Tibial nerve (tissue), 4 donors: ENCODE measurements at regions not wholly inside any gene's neighbourhood (a gene's known extent, or its start where the extent isn't known, plus 50 kb on each side); places are given as distances from the start of the nearest gene placed in this dataset.

ENCODE experiments used
- DNase-seq, 2 donors: peaks; one replicate each; pipeline ENCODE4 v3.0.0-alpha.2; 2019; ENCODE audit warnings: low spot score in 2 of 2
- H3K27ac ChIP-seq, 4 donors: fragments of 200-600 bp; sonication (generic) in 3 of 4; one replicate each; pipeline ENCODE4 v1.5.1; 2017 to 2019; ENCODE audit warnings: mild to moderate bottlenecking in 1 of 4
- H3K27me3 ChIP-seq, 2 donors: fragments of 200-600 bp; sonication (generic) in 1 of 2; one replicate each; pipeline versions ENCODE4 v1.5.1 to v1.6.0; 2017 to 2019
- H3K36me3 ChIP-seq, 3 donors: fragments of 200-600 bp; sonication (generic); one replicate each; pipeline ENCODE4 v1.5.1; 2018 to 2019
- H3K4me1 ChIP-seq, 4 donors: fragments of 200-600 bp; sonication (generic) in 3 of 4; one replicate each; pipeline ENCODE4 v1.5.1; 2017 to 2019
- H3K4me3 ChIP-seq, 4 donors: fragments of 200-600 bp; sonication (generic) in 3 of 4; one replicate each; pipeline ENCODE4 v1.5.1; 2017 to 2019; ENCODE audit warnings: mild to moderate bottlenecking in 1 of 4, moderate library complexity in 1 of 4
- H3K9me3 ChIP-seq, 4 donors: fragments of 200-600 bp; sonication (generic) in 3 of 4; one replicate each; pipeline ENCODE4 v1.5.1; 2017 to 2019
- EP300 ChIP-seq, 2 donors: sonication (generic); formaldehyde crosslinking; IDR thresholded peaks; one replicate each; pipeline ENCODE4 v1.6.1; 2017; ENCODE audit warnings: antibody characterized with exemption in 2 of 2, mild to moderate bottlenecking in 1 of 2
- POLR2A ChIP-seq, 2 donors: fragments of 450-650 bp; IDR thresholded peaks; one replicate each; pipeline ENCODE4 v1.6.1; 2017; ENCODE audit warnings: antibody characterized with exemption in 2 of 2, mild to moderate bottlenecking in 2 of 2, moderate library complexity in 2 of 2
- WGBS, 2 donors: methylation state at CpG; one replicate each; pipeline ENCODE4 v1.1.5; 2018; 5-methylcytosine and 5-hydroxymethylcytosine counted together
- TF ChIP-seq, protein P1 (sequence below), 5 experiments: fragments of 200-600 bp in 3 of 5; fragments of 450-650 bp in 2 of 5; sonication (generic) in 3 of 5; IDR thresholded peaks; one replicate each; pipeline ENCODE4 v1.5.1; 2016 to 2019; ENCODE audit warnings: antibody characterized with exemption in 5 of 5, mild to moderate bottlenecking in 3 of 5, moderate library complexity in 2 of 5

GRCh38 chr2:173467751-173468150, 113.1 kb downstream of the CDCA7 start:
- H3K27ac ChIP-seq: no peak overlapping the region
- no peaks in the 10 kb centered on the region for H3K36me3 ChIP-seq
- TF ChIP-seq POLR2A (IDR thresholded peaks at IDR 0.05): no peak
- TF ChIP-seq EP300 (IDR thresholded peaks at IDR 0.05): no peak
- TF ChIP-seq, protein P1, sequence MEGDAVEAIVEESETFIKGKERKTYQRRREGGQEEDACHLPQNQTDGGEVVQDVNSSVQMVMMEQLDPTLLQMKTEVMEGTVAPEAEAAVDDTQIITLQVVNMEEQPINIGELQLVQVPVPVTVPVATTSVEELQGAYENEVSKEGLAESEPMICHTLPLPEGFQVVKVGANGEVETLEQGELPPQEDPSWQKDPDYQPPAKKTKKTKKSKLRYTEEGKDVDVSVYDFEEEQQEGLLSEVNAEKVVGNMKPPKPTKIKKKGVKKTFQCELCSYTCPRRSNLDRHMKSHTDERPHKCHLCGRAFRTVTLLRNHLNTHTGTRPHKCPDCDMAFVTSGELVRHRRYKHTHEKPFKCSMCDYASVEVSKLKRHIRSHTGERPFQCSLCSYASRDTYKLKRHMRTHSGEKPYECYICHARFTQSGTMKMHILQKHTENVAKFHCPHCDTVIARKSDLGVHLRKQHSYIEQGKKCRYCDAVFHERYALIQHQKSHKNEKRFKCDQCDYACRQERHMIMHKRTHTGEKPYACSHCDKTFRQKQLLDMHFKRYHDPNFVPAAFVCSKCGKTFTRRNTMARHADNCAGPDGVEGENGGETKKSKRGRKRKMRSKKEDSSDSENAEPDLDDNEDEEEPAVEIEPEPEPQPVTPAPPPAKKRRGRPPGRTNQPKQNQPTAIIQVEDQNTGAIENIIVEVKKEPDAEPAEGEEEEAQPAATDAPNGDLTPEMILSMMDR (IDR thresholded peaks at IDR 0.05): no peak
- 74 to 84% methylated on average over 1 of the region's 1 CpG for WGBS, 2 donors
- no peaks in the 10 kb centered on the region for H3K27me3 ChIP-seq
- H3K4me3 ChIP-seq: no peak overlapping the region
- H3K9me3 ChIP-seq: peaks cover 0 to 8% (median 0%) of the 10 kb centered on the region in 4 donors
- DNase-seq: no peak
- H3K4me1 ChIP-seq: no peaks in the 10 kb centered on the region

GRCh38 chr2:173468266-173468793, 113.7 kb downstream of the CDCA7 start:
- WGBS, 2 donors: 82 to 85% methylated on average over 3 of the region's 3 CpGs
- Histone ChIP-seq H3K4me1 (no peaks in the 10 kb centered on the region), H3K27me3 (no peaks in the 10 kb centered on the region), H3K27ac (no peak overlapping the region), H3K36me3 (no peaks in the 10 kb centered on the region), H3K9me3 (peaks cover 0 to 8% (median 0%) of the 10 kb centered on the region in 4 donors), H3K4me3 (no peak overlapping the region)
- no peak for DNase-seq
- no peak for TF ChIP-seq EP300 (IDR thresholded peaks at IDR 0.05)
- TF ChIP-seq, protein P1 (IDR thresholded peaks at IDR 0.05): no peak
- TF ChIP-seq POLR2A (IDR thresholded peaks at IDR 0.05): no peak

GRCh38 chr2:173472112-173472511, 117.4 kb downstream of the CDCA7 start:
- Histone ChIP-seq H3K4me1 (no peaks in the 10 kb centered on the region), H3K27ac (no peak overlapping the region), H3K4me3 (no peak overlapping the region), H3K9me3 (peaks cover 0 to 8% (median 0%) of the 10 kb centered on the region in 4 donors), H3K27me3 (no peaks in the 10 kb centered on the region), H3K36me3 (no peaks in the 10 kb centered on the region)
- 51 to 93% methylated on average over 2 of the region's 2 CpGs for WGBS, 2 donors
- DNase-seq: no peak
- no peak for TF ChIP-seq EP300 (IDR thresholded peaks at IDR 0.05)
- TF ChIP-seq, protein P1 (IDR thresholded peaks at IDR 0.05): no peak
- TF ChIP-seq POLR2A (IDR thresholded peaks at IDR 0.05): no peak

GRCh38 chr2:173483137-173483536, 128.5 kb downstream of the CDCA7 start:
- Histone ChIP-seq H3K36me3 (no peaks in the 10 kb centered on the region), H3K27ac (no peak overlapping the region), H3K27me3 (no peaks in the 10 kb centered on the region), H3K4me1 (no peaks in the 10 kb centered on the region), H3K9me3 (no peaks in the 10 kb centered on the region), H3K4me3 (no peak overlapping the region)
- TF ChIP-seq, protein P1 (IDR thresholded peaks at IDR 0.05): no peak
- TF ChIP-seq POLR2A (IDR thresholded peaks at IDR 0.05): no peak
- TF ChIP-seq EP300 (IDR thresholded peaks at IDR 0.05): no peak
- 61 to 84% methylated on average over 5 of the region's 5 CpGs for WGBS, 2 donors
- no peak for DNase-seq

DNA sequence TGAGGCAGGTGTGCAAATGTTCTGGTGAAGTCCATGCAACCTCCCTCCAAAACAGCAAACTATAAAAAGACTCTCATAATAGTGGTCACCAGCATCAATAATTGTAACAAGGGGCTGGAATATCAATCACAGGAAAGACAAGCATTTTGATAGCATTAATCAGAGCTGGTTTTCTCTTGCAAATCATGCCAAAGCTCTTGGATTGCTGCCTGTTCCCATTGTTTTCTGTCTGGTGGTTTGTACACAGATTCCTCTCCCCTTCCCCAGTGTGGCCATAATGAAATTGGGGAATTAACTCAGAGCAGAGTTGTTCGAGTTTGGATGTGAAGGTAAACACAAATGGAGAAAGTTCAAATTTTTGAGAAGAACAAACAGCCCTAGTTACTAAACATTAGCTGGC, 134.2 kb downstream of the CDCA7 start:
- Histone ChIP-seq H3K36me3 (no peaks in the 10 kb centered on the region), H3K4me1 (no peaks in the 10 kb centered on the region), H3K4me3 (no peak overlapping the region), H3K27ac (no peak overlapping the region), H3K9me3 (no peaks in the 10 kb centered on the region), H3K27me3 (no peaks in the 10 kb centered on the region)
- no peak for DNase-seq
- TF ChIP-seq POLR2A (IDR thresholded peaks at IDR 0.05) (no peak), EP300 (IDR thresholded peaks at IDR 0.05) (no peak)
- TF ChIP-seq, protein P1 (IDR thresholded peaks at IDR 0.05): no peak
- 35 to 44% methylated on average over 1 of the region's 1 CpG for WGBS, 2 donors
